G401 (cell line): ENCODE measurements at regions not wholly inside any gene's neighbourhood (a gene's known extent, or its start where the extent isn't known, plus 50 kb on each side); places are given as distances from the start of the nearest gene placed in this dataset.
"Not testable (repeated sequence)": the region's sequence is repeated elsewhere in the genome, so short reads cannot be mapped to it uniquely, and the experiment has no call there.

Experiments
- DNase-seq: peaks from one replicate; pipeline ENCODE4 v3.0.0-alpha.2; 2015; ENCODE audit warnings: low spot score
- in situ Hi-C: cut with HindIII; loops from 2 replicates; pipeline ENCODE4 v1.10.0; 2016; ENCODE audit warnings: low sequenced_read_pairs, mixed read lengths

- DNase-seq = no peak
- in situ Hi-C loops = no loop called here
Measured at GRCh38 chr6:6091608-6092002, 84.9 kb upstream of the NRN1 start.

DNA sequence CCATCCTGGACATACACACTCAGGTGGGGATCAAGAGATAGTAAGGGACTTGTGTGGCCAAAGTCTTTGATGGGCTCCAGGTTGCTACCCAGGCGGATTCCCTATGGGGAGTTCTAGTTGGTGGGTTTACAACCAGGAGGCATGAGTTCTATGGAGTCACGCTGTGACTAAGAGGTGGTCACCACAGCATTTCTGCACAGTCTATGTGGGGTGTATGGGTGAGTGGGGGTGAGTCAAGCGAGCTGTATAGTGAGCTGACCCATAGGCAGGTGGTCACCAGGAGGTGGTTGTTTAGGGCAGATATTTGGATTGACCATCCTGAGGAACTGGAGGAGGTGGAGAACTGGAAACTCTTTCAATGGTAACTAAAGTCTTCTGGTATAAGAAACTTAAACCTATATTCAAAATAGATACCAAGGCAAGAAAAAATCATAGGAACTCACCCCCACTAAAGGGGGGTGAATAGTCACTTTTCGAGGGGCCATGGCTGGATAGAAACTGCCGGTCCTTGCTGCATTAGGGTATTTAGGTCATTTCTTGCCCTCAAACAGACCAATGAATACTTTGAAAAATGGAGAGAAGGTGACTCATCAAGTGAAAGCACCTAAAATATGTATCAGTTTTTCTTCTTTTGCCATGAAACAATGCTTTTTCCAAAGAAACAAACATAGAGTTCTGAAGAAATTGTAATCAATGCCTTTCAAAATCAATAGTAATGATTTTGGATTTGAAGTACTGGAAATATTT lies 84.3 kb upstream of the NRN1 start:
- no peak for DNase-seq
- in situ Hi-C loops = no loop called here

- no peak for DNase-seq
- in situ Hi-C loops = no loop called here
Measured at GRCh38 chr6:6085928-6086668, 79.4 kb upstream of the NRN1 start.

- in situ Hi-C loops = no loop called here
- DNase-seq = no peak
Measured at GRCh38 chr6:6080975-6081374, 74.2 kb upstream of the NRN1 start.

- DNase-seq = no peak
- in situ Hi-C loops = no loop called here
Measured at GRCh38 chr6:6074190-6074589, 67.5 kb upstream of the NRN1 start.

- in situ Hi-C loops, DNase-seq: not testable (repeated sequence)
Measured at GRCh38 chr6:6068157-6068556, 61.4 kb upstream of the NRN1 start.

DNA sequence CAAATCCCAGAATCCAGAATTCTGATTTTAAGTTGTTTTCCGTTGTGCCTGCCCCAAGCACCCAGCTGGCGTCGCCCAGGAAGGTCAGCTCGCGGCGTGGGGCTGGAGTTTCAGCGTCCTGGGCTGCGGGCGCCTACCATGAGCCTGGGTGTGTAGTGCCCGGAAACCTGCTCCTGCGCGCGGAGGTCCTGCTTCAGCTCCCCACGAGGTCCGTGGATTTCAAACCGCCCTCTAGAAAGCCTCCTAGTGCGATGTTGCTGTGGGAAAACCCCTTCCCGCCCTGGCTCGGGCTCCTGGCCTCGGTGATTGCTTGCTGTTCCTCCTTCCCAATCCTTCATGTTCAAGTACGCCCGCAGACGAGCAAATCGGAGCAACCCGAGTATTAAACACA lies 51.3 kb upstream of the NRN1 start:
- in situ Hi-C loops = no loop called here

DNA sequence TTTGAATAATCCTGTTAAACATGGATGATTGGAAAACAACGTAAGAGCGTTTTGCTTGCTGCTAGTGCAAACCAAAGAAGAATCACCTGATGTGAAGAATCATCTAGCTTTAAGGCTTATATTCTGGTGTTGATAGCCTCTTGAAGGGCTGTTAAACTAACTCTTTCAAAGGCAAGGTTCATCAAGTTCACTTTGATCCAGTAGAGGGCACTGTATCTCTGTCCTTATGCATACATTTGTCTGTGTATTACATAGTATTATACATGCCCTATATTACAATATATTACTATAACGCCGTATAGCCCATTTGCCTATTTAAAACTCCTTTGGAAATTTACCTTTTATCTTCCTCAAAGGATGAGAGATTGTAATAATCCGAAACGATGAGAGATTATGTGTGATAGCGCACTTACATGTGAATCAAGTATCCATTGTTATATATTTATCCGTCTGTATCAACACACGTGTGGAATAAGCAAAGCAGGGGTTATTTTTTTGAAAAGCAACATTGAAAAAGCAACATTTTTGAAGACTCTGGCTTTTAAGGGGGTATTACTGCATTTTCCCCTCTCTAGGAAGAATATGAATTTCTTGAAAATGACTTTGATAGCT lies 50.8 kb upstream of the NRN1 start:
- DNase-seq = peak; percentile 46
- in situ Hi-C loops = no loop called here

More for the DNA sequence above, 51.3 kb upstream of the NRN1 start:
- no peak for DNase-seq
